K562 (cell line): ENCODE measurements at regions not wholly inside any gene's neighbourhood (a gene's known extent, or its start where the extent isn't known, plus 50 kb on each side); places are given as distances from the start of the nearest gene placed in this dataset.

ENCODE experiments used
- ATAC-seq: fragments of 200-7000 bp; cut with Tn5 transposase; 3 replicates; pipeline ENCODE4 v1.9.1; 2020; ENCODE audit warnings: moderate library complexity
- BruUV-seq: library from RNA; stranded (reverse); fragments of 400-500 nt; replicated peaks from 2 replicates; lab custom pipeline; 2021; lab: Mats Ljungman, UMichigan
- CTCF ChIA-PET: fragments of 300-600 bp; formaldehyde crosslinking; extraction: SDS; loops from one replicate; lab custom pipeline; 2021; ENCODE audit warnings: low intra/inter-chr PET ratio; lab: Yijun Ruan, JAX
- POLR2A ChIA-PET: fragments of 300-600, 350-650 bp; sonication (Branson Sonifier 250); formaldehyde crosslinking; extraction: SDS; loops from one replicate; lab custom pipeline; 2021; ENCODE audit warnings: antibody characterized with exemption, inconsistent platforms; lab: Yijun Ruan, JAX
- DNase-seq, 4 experiments: peaks; one replicate each; pipeline versions ENCODE4 v3.0.0 to v3.0.0-alpha.2; 2011 to 2018; ENCODE audit warnings: low spot score in 3 of 4, mixed read lengths in 3 of 4; ENCODE audit errors: extremely low read depth in 1 of 4
- FAIRE-seq: peaks from 2 replicates; lab custom pipeline; 2011; peaks lifted over from hg19 to GRCh38; lab: Jason Lieb, UNC
- H2AFZ ChIP-seq: 2 replicates; pipeline ENCODE4 v1.6.0; 2011; ENCODE audit warnings: low read depth, low read length, control low read depth, inconsistent platforms
- H3K27ac ChIP-seq: fragments of 200-600 bp; 3 replicates; pipeline ENCODE4 v1.8.0; 2011; ENCODE audit warnings: low read depth, mild to moderate bottlenecking, control low read depth, inconsistent platforms, low read length, moderate library complexity, mixed read lengths; ENCODE audit errors: extremely low read depth
- H3K27me3 ChIP-seq, 2 experiments: fragments of 300-600 bp in 1 of 2; 2 replicates in 1 of 2; 3 replicates in 1 of 2; pipeline versions ENCODE4 v1.6.0 to v1.8.0; 2011; ENCODE audit warnings: inconsistent platforms in 2 of 2, low read length in 2 of 2, mild to moderate bottlenecking in 1 of 2, mixed read lengths in 1 of 2, moderate library complexity in 1 of 2; ENCODE audit not compliant: control insufficient read depth in 2 of 2, insufficient read depth in 2 of 2
- H3K36me3 ChIP-seq: fragments of 300-600 bp; 3 replicates; pipeline ENCODE4 v1.8.0; 2011; ENCODE audit warnings: mild to moderate bottlenecking, low read length, inconsistent platforms; ENCODE audit not compliant: control insufficient read depth, insufficient read depth
- H3K4me1 ChIP-seq, 2 experiments: fragments of 200-600 bp in 1 of 2; replicated peaks in 1 of 2; 2 replicates in 1 of 2; 3 replicates in 1 of 2; pipeline versions ENCODE4 v1.5.1 to v1.8.0; 2011; ENCODE audit warnings: inconsistent platforms in 2 of 2, low read length in 2 of 2, mild to moderate bottlenecking in 1 of 2, mixed read lengths in 1 of 2, moderate library complexity in 1 of 2; ENCODE audit not compliant: control insufficient read depth in 2 of 2, insufficient read depth in 2 of 2
- H3K4me2 ChIP-seq: 2 replicates; pipeline ENCODE4 v1.6.1; 2011; ENCODE audit warnings: low read length, control low read depth, inconsistent platforms, mixed read lengths; ENCODE audit not compliant: insufficient read depth
- H3K4me3 ChIP-seq: fragments of 200-600 bp; sonication (generic), shearing (Covaris generic); 2 replicates; pipeline ENCODE4 v1.5.1; 2016; ENCODE audit warnings: control low read depth, inconsistent platforms
- H3K79me2 ChIP-seq: fragments of 200-600 bp; 3 replicates; pipeline ENCODE4 v1.8.0; 2011; ENCODE audit warnings: low read length, inconsistent platforms; ENCODE audit not compliant: control insufficient read depth, insufficient read depth
- H3K9ac ChIP-seq, 2 experiments: 2 replicates each; pipeline versions ENCODE4 v1.6.0 to v1.6.1; 2011; ENCODE audit warnings: low read depth in 2 of 2, low read length in 2 of 2, control low read depth in 1 of 2, inconsistent platforms in 1 of 2, mild to moderate bottlenecking in 1 of 2, mixed read lengths in 1 of 2; ENCODE audit not compliant: insufficient read depth in 1 of 2
- H3K9me1 ChIP-seq: one replicate; pipeline ENCODE4 v1.6.0; 2011; ENCODE audit warnings: inconsistent platforms, mild to moderate bottlenecking, low read length, moderate library complexity; ENCODE audit not compliant: control insufficient read depth, insufficient read depth
- H3K9me3 ChIP-seq: replicated peaks from 2 replicates; pipeline ENCODE4 v1.5.1; 2011; ENCODE audit warnings: low read depth, low read length, inconsistent platforms; ENCODE audit not compliant: control insufficient read depth, insufficient read depth
- H4K20me1 ChIP-seq: replicated peaks from 2 replicates; pipeline ENCODE4 v1.6.1; 2011; ENCODE audit warnings: low read length, inconsistent platforms, mixed read lengths; ENCODE audit not compliant: control insufficient read depth, insufficient read depth
- BRCA1 ChIP-seq, 2 experiments: fragments of 450-650 bp in 1 of 2; sonication (generic) in 1 of 2; formaldehyde crosslinking in 1 of 2; IDR thresholded peaks; 2 replicates each; pipeline versions ENCODE4 v1.5.0 to v1.6.1; 2017 to 2020; ENCODE audit warnings: mild to moderate bottlenecking in 1 of 2, missing genetic modification reagents in 1 of 2
- CCAR2 ChIP-seq: fragments of 200-400 bp; formaldehyde crosslinking; IDR thresholded peaks from 2 replicates; pipeline ENCODE4 v1.6.1; 2017; ENCODE audit warnings: mild to moderate bottlenecking, low read depth, low read length
- PHF21A ChIP-seq: fragments of 450-650 bp; IDR thresholded peaks from 2 replicates; pipeline ENCODE4 v1.6.1; 2017; ENCODE audit warnings: low read depth, borderline replicate concordance
- SMAD3 ChIP-seq: fragments of 450-650 bp; formaldehyde crosslinking; conservative IDR thresholded peaks from 2 replicates; pipeline ENCODE4 v1.4.0; 2020; ENCODE audit warnings: mild to moderate bottlenecking
- TAF7 ChIP-seq: fragments of 450-650 bp; IDR thresholded peaks from 2 replicates; pipeline ENCODE4 v1.6.1; 2016; ENCODE audit warnings: missing genetic modification characterization, missing compliant biosample characterization
- ZNF408 ChIP-seq: fragments of 250-450 bp; sonication (Bioruptor Pico); IDR thresholded peaks from 2 replicates; pipeline ENCODE4 v1.4.0; 2020; ENCODE audit warnings: low read depth, mild to moderate bottlenecking, moderate library complexity
- ZNF445 ChIP-seq: fragments of 250-450 bp; sonication (Bioruptor Pico); IDR thresholded peaks from 2 replicates; pipeline ENCODE4 v1.4.0; 2020; ENCODE audit warnings: low read depth, mild to moderate bottlenecking, moderate library complexity
- ZNF561 ChIP-seq: fragments of 450-650 bp; formaldehyde crosslinking; conservative IDR thresholded peaks from 2 replicates; pipeline ENCODE4 v1.4.0; 2020; ENCODE audit warnings: mild to moderate bottlenecking, moderate library complexity
- ZNF76 ChIP-seq: fragments of 250-450 bp; sonication (Bioruptor Pico); IDR thresholded peaks from 2 replicates; pipeline ENCODE4 v1.4.0; 2020; ENCODE audit warnings: mild to moderate bottlenecking, moderate library complexity, borderline replicate concordance
- in situ Hi-C: fragments of 300-500 bp; cut with MboI; formaldehyde crosslinking; loops from 4 replicates; pipeline ENCODE4 v1.15.0; 2018; ENCODE audit warnings: inconsistent platforms, mixed read lengths
- intact Hi-C: fragments of 100-400 bp; cut with micrococcal nuclease; formaldehyde crosslinking; loops from 2 replicates; pipeline ENCODE4 v1.14.2; 2022
- TF ChIP-seq, protein P1 (sequence below): sonication (generic); formaldehyde crosslinking; IDR thresholded peaks from 2 replicates; pipeline ENCODE4 v1.9.0; 2022; ENCODE audit warnings: mild to moderate bottlenecking, missing genetic modification reagents
- TF ChIP-seq, protein P2 (sequence below): fragments of 450-650 bp; conservative IDR thresholded peaks from 2 replicates; pipeline ENCODE4 v1.6.1; 2016; ENCODE audit warnings: missing genetic modification characterization, low read depth, mild to moderate bottlenecking, missing compliant biosample characterization, moderate library complexity

DNA sequence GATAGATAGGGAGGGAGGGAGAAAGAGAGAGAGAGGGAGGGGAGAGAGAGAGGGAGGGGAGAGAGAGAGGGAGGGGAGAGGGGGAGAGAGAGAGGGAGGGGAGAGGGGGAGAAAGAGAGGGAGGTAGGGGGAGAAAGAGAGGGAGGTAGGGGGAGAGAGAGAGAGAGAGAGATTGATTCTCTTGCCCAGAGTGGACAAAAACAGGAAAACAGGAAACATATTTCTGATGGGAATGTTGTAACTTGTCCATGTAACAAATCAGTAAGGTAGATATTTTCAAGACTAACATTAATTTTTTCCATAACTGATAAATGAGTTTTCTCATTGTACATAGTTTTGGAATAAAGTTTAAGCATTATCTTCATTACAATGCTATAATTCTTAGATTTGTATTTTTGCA is 811.7 kb upstream of the GRAMD2B start:
- Histone ChIP-seq H3K4me3 (no peak overlapping the region), H4K20me1 (no peaks in the 10 kb centered on the region), H3K79me2 (no peaks in the 10 kb centered on the region), H3K9me1 (no peaks in the 10 kb centered on the region), H2AFZ (no peak overlapping the region), H3K4me2 (no peak overlapping the region), H3K36me3 (no peaks in the 10 kb centered on the region), H3K27me3 (no peaks in the 10 kb centered on the region), H3K9me3 (no peaks in the 10 kb centered on the region), H3K27ac (no peak overlapping the region), H3K4me1 (no peaks in the 10 kb centered on the region), H3K9ac (no peak overlapping the region)
- FAIRE-seq (no peak), ATAC-seq (no peak), DNase-seq (no peak)
- no TSS peak for BruUV-seq
- intact Hi-C loops (no loop called here), in situ Hi-C loops (no loop called here)
- POLR2A ChIA-PET, result no interaction called here
- CTCF ChIA-PET, result no interaction called here
- TF ChIP-seq ZNF76 (no peak), BRCA1 (IDR thresholded peaks at IDR 0.05) (no peak), BRCA1 (CRISPR knock-in tag; IDR thresholded peaks at IDR 0.05) (no peak), CCAR2 (no peak), ZNF408 (CRISPR knock-in tag) (no peak), SMAD3 (no peak), PHF21A (no peak), TAF7 (tag) (no peak), ZNF561 (no peak), ZNF445 (CRISPR knock-in tag) (no peak)
- TF ChIP-seq, protein P1, sequence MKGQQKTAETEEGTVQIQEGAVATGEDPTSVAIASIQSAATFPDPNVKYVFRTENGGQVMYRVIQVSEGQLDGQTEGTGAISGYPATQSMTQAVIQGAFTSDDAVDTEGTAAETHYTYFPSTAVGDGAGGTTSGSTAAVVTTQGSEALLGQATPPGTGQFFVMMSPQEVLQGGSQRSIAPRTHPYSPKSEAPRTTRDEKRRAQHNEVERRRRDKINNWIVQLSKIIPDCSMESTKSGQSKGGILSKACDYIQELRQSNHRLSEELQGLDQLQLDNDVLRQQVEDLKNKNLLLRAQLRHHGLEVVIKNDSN (CRISPR knock-in tag), result no peak
- TF ChIP-seq, protein P2, sequence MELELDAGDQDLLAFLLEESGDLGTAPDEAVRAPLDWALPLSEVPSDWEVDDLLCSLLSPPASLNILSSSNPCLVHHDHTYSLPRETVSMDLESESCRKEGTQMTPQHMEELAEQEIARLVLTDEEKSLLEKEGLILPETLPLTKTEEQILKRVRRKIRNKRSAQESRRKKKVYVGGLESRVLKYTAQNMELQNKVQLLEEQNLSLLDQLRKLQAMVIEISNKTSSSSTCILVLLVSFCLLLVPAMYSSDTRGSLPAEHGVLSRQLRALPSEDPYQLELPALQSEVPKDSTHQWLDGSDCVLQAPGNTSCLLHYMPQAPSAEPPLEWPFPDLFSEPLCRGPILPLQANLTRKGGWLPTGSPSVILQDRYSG (tag), result no peak
